ENCODE measurements at regions not wholly inside any gene's neighbourhood (a gene's known extent, or its start where the extent isn't known, plus 50 kb on each side); places are given as distances from the start of the nearest gene placed in this dataset.

DNA sequence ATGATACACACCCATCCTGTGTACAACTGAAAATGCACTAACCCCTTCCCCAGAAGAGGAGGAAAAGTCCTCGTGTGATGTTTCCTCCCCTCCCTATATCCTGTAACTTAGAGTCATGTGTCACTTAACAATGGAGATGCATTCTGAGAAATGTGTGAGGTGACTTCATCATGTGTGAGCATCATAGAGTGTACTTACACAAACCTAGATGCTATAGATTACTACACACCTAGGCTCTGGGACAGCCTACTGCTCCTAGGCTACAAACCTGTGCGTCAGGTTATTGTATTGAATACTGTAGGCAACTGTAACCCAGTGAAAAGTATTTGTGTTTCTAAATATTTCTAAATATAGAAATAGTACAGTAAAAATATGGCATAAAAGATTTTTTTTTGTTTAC lies 98.6 kb upstream of the FAM180A start:
- no peaks in the 10 kb centered on the region for H3K27me3 ChIP-seq (ENCODE audit: control insufficient read depth, insufficient read depth, low read length)
- no peaks in the 10 kb centered on the region for H3K36me3 ChIP-seq (ENCODE audit: control insufficient read depth in 2 of 3, insufficient read depth in 3 of 3, low read length in 3 of 3)
- H3K9ac ChIP-seq (ENCODE audit: low read length in 3 of 3), result no peak overlapping the region
- no peak overlapping the region for H3K27ac ChIP-seq (ENCODE audit: low read depth in 2 of 2, low read length in 2 of 2)
- TF ChIP-seq, protein P1, sequence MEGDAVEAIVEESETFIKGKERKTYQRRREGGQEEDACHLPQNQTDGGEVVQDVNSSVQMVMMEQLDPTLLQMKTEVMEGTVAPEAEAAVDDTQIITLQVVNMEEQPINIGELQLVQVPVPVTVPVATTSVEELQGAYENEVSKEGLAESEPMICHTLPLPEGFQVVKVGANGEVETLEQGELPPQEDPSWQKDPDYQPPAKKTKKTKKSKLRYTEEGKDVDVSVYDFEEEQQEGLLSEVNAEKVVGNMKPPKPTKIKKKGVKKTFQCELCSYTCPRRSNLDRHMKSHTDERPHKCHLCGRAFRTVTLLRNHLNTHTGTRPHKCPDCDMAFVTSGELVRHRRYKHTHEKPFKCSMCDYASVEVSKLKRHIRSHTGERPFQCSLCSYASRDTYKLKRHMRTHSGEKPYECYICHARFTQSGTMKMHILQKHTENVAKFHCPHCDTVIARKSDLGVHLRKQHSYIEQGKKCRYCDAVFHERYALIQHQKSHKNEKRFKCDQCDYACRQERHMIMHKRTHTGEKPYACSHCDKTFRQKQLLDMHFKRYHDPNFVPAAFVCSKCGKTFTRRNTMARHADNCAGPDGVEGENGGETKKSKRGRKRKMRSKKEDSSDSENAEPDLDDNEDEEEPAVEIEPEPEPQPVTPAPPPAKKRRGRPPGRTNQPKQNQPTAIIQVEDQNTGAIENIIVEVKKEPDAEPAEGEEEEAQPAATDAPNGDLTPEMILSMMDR (IDR thresholded peaks at IDR 0.05; ENCODE audit: borderline replicate concordance, extremely low read depth, insufficient read depth), result no peak
- intact Hi-C loops (cut with DNase I), result no loop called here
- H3K4me3 ChIP-seq (ENCODE audit: low read length in 3 of 3), result no peak overlapping the region
- DNase-seq (no peak), FAIRE-seq (no peak)
- no peaks in the 10 kb centered on the region for H3K9me3 ChIP-seq (ENCODE audit: control insufficient read depth in 2 of 3, insufficient read depth in 1 of 3, low read length in 3 of 3)
- H3K4me1 ChIP-seq (ENCODE audit: control insufficient read depth in 2 of 3, insufficient read depth in 2 of 3, low read depth in 1 of 3, low read length in 3 of 3), result no peaks in the 10 kb centered on the region

DNA sequence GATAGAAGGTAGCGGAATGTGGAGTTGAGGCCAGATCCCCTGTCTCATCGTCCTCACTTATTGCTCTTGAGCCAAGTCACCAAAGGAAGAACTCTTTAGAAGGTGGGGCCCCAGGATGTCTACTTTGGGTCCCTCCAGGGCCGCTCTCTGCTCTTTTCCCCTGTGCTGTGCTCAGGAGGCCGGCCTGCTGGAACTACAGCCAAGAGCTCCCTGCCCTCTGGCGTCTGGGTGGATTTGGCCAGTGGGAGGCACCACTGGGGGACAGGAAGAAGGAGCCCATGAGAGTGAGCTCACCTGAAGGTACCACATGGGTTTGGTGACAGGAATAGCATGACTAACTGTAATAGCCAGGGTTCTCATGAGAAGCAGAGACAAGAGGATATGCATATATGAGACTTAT lies 97.7 kb upstream of the FAM180A start:
- TF ChIP-seq, protein P1 (IDR thresholded peaks at IDR 0.05; ENCODE audit: borderline replicate concordance, extremely low read depth, insufficient read depth), result no peak
- no peak for FAIRE-seq
- H3K4me3 ChIP-seq (ENCODE audit: low read length in 3 of 3), result no peak overlapping the region
- no peaks in the 10 kb centered on the region for H3K36me3 ChIP-seq (ENCODE audit: control insufficient read depth in 2 of 3, insufficient read depth in 3 of 3, low read length in 3 of 3)
- intact Hi-C loops (cut with DNase I), result no loop called here
- H3K4me1 ChIP-seq (ENCODE audit: control insufficient read depth in 2 of 3, insufficient read depth in 2 of 3, low read depth in 1 of 3, low read length in 3 of 3), result no peaks in the 10 kb centered on the region
- no peaks in the 10 kb centered on the region for H3K27me3 ChIP-seq (ENCODE audit: control insufficient read depth, insufficient read depth, low read length)
- no peaks in the 10 kb centered on the region for H3K9me3 ChIP-seq (ENCODE audit: control insufficient read depth in 2 of 3, insufficient read depth in 1 of 3, low read length in 3 of 3)
- H3K27ac ChIP-seq (ENCODE audit: low read depth in 2 of 2, low read length in 2 of 2), result no peak overlapping the region
- no peak overlapping the region for H3K9ac ChIP-seq (ENCODE audit: low read length in 3 of 3)
- no peak for DNase-seq

DNA sequence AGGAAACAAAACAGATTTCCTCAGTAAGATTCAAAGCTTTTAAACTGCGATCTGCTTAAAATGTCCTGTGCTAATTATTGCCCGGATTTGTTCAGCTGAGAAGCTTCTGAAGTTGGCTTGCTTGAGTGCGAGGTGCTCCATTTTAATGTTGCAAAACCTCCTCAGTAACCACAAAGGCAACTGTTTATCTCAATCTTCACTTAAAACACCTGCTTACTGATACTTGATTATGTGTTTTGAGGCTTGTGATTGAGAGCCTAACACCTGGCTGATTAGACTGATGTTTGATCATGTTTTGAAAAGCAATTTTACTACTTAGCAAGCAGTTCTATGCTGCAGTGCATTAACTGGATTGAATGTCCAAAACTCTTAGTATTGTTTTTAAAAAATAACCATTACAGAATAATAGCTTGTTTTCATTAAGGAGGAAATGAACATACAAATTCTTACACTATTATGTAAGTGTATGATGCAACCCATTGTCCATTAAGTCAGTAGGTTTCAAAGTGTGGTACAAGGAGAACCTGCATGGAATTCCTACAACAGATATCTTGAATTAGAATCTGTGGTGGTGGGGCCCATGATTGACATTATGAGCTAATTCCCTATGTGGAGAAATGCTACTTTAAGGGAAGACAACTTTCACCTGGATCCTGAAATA lies 96.9 kb upstream of the FAM180A start:
- no peaks in the 10 kb centered on the region for H3K9me3 ChIP-seq (ENCODE audit: control insufficient read depth in 2 of 3, insufficient read depth in 1 of 3, low read length in 3 of 3)
- no peaks in the 10 kb centered on the region for H3K4me1 ChIP-seq (ENCODE audit: control insufficient read depth in 2 of 3, insufficient read depth in 2 of 3, low read depth in 1 of 3, low read length in 3 of 3)
- TF ChIP-seq, protein P1 (IDR thresholded peaks at IDR 0.05; ENCODE audit: borderline replicate concordance, extremely low read depth, insufficient read depth), result no peak
- no peaks in the 10 kb centered on the region for H3K27me3 ChIP-seq (ENCODE audit: control insufficient read depth, insufficient read depth, low read length)
- DNase-seq, result no peak
- FAIRE-seq, result no peak
- H3K27ac ChIP-seq (ENCODE audit: low read depth in 2 of 2, low read length in 2 of 2), result no peak overlapping the region
- intact Hi-C loops (cut with DNase I), result no loop called here
- H3K36me3 ChIP-seq (ENCODE audit: control insufficient read depth in 2 of 3, insufficient read depth in 3 of 3, low read length in 3 of 3), result no peaks in the 10 kb centered on the region
- no peak overlapping the region for H3K4me3 ChIP-seq (ENCODE audit: low read length in 3 of 3)
- H3K9ac ChIP-seq (ENCODE audit: low read length in 3 of 3), result no peak overlapping the region

DNA sequence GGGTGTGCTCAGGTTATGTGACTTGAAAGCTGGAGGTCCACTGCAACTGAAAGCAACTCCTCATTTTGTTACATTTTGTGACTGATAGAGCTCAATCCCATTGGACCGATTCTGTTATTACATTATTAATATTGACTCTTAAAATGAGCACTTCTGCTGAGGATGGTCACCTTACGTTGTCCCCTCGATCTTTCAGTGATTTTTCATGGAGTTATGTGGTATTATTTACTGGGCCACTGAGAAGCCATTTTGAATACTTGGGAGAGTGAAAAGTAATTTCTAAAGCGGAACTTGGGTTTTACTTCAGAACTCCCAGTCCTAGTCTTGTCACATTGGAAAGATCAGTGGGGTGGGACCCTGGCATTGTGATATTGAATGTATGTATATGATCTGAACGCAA lies 96.3 kb upstream of the FAM180A start:
- no peak overlapping the region for H3K9ac ChIP-seq (ENCODE audit: low read length in 3 of 3)
- DNase-seq (no peak), FAIRE-seq (no peak)
- H3K9me3 ChIP-seq (ENCODE audit: control insufficient read depth in 2 of 3, insufficient read depth in 1 of 3, low read length in 3 of 3), result no peaks in the 10 kb centered on the region
- H3K4me1 ChIP-seq (ENCODE audit: control insufficient read depth in 2 of 3, insufficient read depth in 2 of 3, low read depth in 1 of 3, low read length in 3 of 3), result no peaks in the 10 kb centered on the region
- no peak overlapping the region for H3K4me3 ChIP-seq (ENCODE audit: low read length in 3 of 3)
- H3K27me3 ChIP-seq (ENCODE audit: control insufficient read depth, insufficient read depth, low read length), result no peaks in the 10 kb centered on the region
- TF ChIP-seq, protein P1 (IDR thresholded peaks at IDR 0.05; ENCODE audit: borderline replicate concordance, extremely low read depth, insufficient read depth), result no peak
- no peak overlapping the region for H3K27ac ChIP-seq (ENCODE audit: low read depth in 2 of 2, low read length in 2 of 2)
- intact Hi-C loops (cut with DNase I), result no loop called here
- H3K36me3 ChIP-seq (ENCODE audit: control insufficient read depth in 2 of 3, insufficient read depth in 3 of 3, low read length in 3 of 3), result no peaks in the 10 kb centered on the region

Data from kidney (tissue), 13 donors.